K562 (cell line): ENCODE measurements at regions not wholly inside any gene's neighbourhood (a gene's known extent, or its start where the extent isn't known, plus 50 kb on each side); places are given as distances from the start of the nearest gene placed in this dataset.

Source experiments
- ATAC-seq: fragments of 200-7000 bp; cut with Tn5 transposase; 3 replicates; pipeline ENCODE4 v1.9.1; 2020; ENCODE audit warnings: moderate library complexity
- BruUV-seq: library from RNA; stranded (reverse); fragments of 400-500 nt; replicated peaks from 2 replicates; lab custom pipeline; 2021; lab: Mats Ljungman, UMichigan
- CTCF ChIA-PET: fragments of 300-600 bp; formaldehyde crosslinking; extraction: SDS; loops from one replicate; lab custom pipeline; 2021; ENCODE audit warnings: low intra/inter-chr PET ratio; lab: Yijun Ruan, JAX
- POLR2A ChIA-PET: fragments of 300-600, 350-650 bp; sonication (Branson Sonifier 250); formaldehyde crosslinking; extraction: SDS; loops from one replicate; lab custom pipeline; 2021; ENCODE audit warnings: antibody characterized with exemption, inconsistent platforms; lab: Yijun Ruan, JAX
- DNase-seq, 4 experiments: peaks; one replicate each; pipeline versions ENCODE4 v3.0.0 to v3.0.0-alpha.2; 2011 to 2018; ENCODE audit warnings: low spot score in 3 of 4, mixed read lengths in 3 of 4; ENCODE audit errors: extremely low read depth in 1 of 4
- FAIRE-seq: peaks from 2 replicates; lab custom pipeline; 2011; peaks lifted over from hg19 to GRCh38; lab: Jason Lieb, UNC
- H2AFZ ChIP-seq: 2 replicates; pipeline ENCODE4 v1.6.0; 2011; ENCODE audit warnings: low read depth, low read length, control low read depth, inconsistent platforms
- H3K27ac ChIP-seq: fragments of 200-600 bp; 3 replicates; pipeline ENCODE4 v1.8.0; 2011; ENCODE audit warnings: low read depth, mild to moderate bottlenecking, control low read depth, inconsistent platforms, low read length, moderate library complexity, mixed read lengths; ENCODE audit errors: extremely low read depth
- H3K27me3 ChIP-seq, 2 experiments: fragments of 300-600 bp in 1 of 2; 2 replicates in 1 of 2; 3 replicates in 1 of 2; pipeline versions ENCODE4 v1.6.0 to v1.8.0; 2011; ENCODE audit warnings: inconsistent platforms in 2 of 2, low read length in 2 of 2, mild to moderate bottlenecking in 1 of 2, mixed read lengths in 1 of 2, moderate library complexity in 1 of 2; ENCODE audit not compliant: control insufficient read depth in 2 of 2, insufficient read depth in 2 of 2
- H3K36me3 ChIP-seq: fragments of 300-600 bp; 3 replicates; pipeline ENCODE4 v1.8.0; 2011; ENCODE audit warnings: mild to moderate bottlenecking, low read length, inconsistent platforms; ENCODE audit not compliant: control insufficient read depth, insufficient read depth
- H3K4me1 ChIP-seq, 2 experiments: fragments of 200-600 bp in 1 of 2; replicated peaks in 1 of 2; 2 replicates in 1 of 2; 3 replicates in 1 of 2; pipeline versions ENCODE4 v1.5.1 to v1.8.0; 2011; ENCODE audit warnings: inconsistent platforms in 2 of 2, low read length in 2 of 2, mild to moderate bottlenecking in 1 of 2, mixed read lengths in 1 of 2, moderate library complexity in 1 of 2; ENCODE audit not compliant: control insufficient read depth in 2 of 2, insufficient read depth in 2 of 2
- H3K4me2 ChIP-seq: 2 replicates; pipeline ENCODE4 v1.6.1; 2011; ENCODE audit warnings: low read length, control low read depth, inconsistent platforms, mixed read lengths; ENCODE audit not compliant: insufficient read depth
- H3K4me3 ChIP-seq: fragments of 200-600 bp; sonication (generic), shearing (Covaris generic); 2 replicates; pipeline ENCODE4 v1.5.1; 2016; ENCODE audit warnings: control low read depth, inconsistent platforms
- H3K79me2 ChIP-seq: fragments of 200-600 bp; 3 replicates; pipeline ENCODE4 v1.8.0; 2011; ENCODE audit warnings: low read length, inconsistent platforms; ENCODE audit not compliant: control insufficient read depth, insufficient read depth
- H3K9ac ChIP-seq, 2 experiments: 2 replicates each; pipeline versions ENCODE4 v1.6.0 to v1.6.1; 2011; ENCODE audit warnings: low read depth in 2 of 2, low read length in 2 of 2, control low read depth in 1 of 2, inconsistent platforms in 1 of 2, mild to moderate bottlenecking in 1 of 2, mixed read lengths in 1 of 2; ENCODE audit not compliant: insufficient read depth in 1 of 2
- H3K9me1 ChIP-seq: one replicate; pipeline ENCODE4 v1.6.0; 2011; ENCODE audit warnings: inconsistent platforms, mild to moderate bottlenecking, low read length, moderate library complexity; ENCODE audit not compliant: control insufficient read depth, insufficient read depth
- H3K9me3 ChIP-seq: replicated peaks from 2 replicates; pipeline ENCODE4 v1.5.1; 2011; ENCODE audit warnings: low read depth, low read length, inconsistent platforms; ENCODE audit not compliant: control insufficient read depth, insufficient read depth
- H4K20me1 ChIP-seq: replicated peaks from 2 replicates; pipeline ENCODE4 v1.6.1; 2011; ENCODE audit warnings: low read length, inconsistent platforms, mixed read lengths; ENCODE audit not compliant: control insufficient read depth, insufficient read depth
- BRF1 ChIP-seq: IDR thresholded peaks from 3 replicates; pipeline ENCODE4 v1.6.1; 2011; ENCODE audit warnings: borderline replicate concordance, mild to moderate bottlenecking; ENCODE audit not compliant: insufficient read length; ENCODE audit errors: extremely low read depth
- HDAC1 ChIP-seq, 2 experiments: fragments of 450-650 bp; IDR thresholded peaks; 2 replicates each; pipeline ENCODE4 v1.6.1; 2016 to 2017; ENCODE audit warnings: inconsistent platforms in 1 of 2, mild to moderate bottlenecking in 1 of 2, moderate library complexity in 1 of 2
- HOXB6 ChIP-seq: fragments of 250-450 bp; sonication (Bioruptor Pico); IDR thresholded peaks from 2 replicates; pipeline ENCODE4 v1.5.1; 2022; ENCODE audit warnings: mild to moderate bottlenecking, borderline replicate concordance
- KLF16 ChIP-seq: IDR thresholded peaks from 2 replicates; pipeline ENCODE4 v1.6.1; 2016; ENCODE audit warnings: antibody characterized with exemption
- MEIS2 ChIP-seq: fragments of 450-650 bp; IDR thresholded peaks from 2 replicates; pipeline ENCODE4 v1.6.1; 2014; ENCODE audit warnings: mild to moderate bottlenecking; ENCODE audit not compliant: partially characterized antibody
- MITF ChIP-seq: IDR thresholded peaks from 2 replicates; pipeline ENCODE4 v1.6.1; 2014; ENCODE audit warnings: antibody characterized with exemption
- PCBP1 ChIP-seq: fragments of 200-400 bp; formaldehyde crosslinking; IDR thresholded peaks from 2 replicates; pipeline ENCODE4 v1.6.1; 2018; ENCODE audit warnings: mild to moderate bottlenecking, low read depth, low read length; ENCODE audit not compliant: poor library complexity, severe bottlenecking
- POLR2H ChIP-seq: IDR thresholded peaks from 2 replicates; pipeline ENCODE4 v1.6.1; 2016; ENCODE audit warnings: missing genetic modification characterization, low read depth, mild to moderate bottlenecking, control low read depth, missing compliant biosample characterization, moderate library complexity
- PTBP1 ChIP-seq: fragments of 200-400 bp; formaldehyde crosslinking; IDR thresholded peaks from 2 replicates; pipeline ENCODE4 v1.6.1; 2017; ENCODE audit warnings: low read depth, low read length
- RBM34 ChIP-seq: fragments of 200-400 bp; formaldehyde crosslinking; IDR thresholded peaks from 2 replicates; pipeline ENCODE4 v1.6.1; 2018; ENCODE audit warnings: low read length, borderline replicate concordance; ENCODE audit not compliant: insufficient read depth
- RBM39 ChIP-seq: fragments of 200-400 bp; formaldehyde crosslinking; optimal IDR thresholded peaks from 2 replicates; pipeline ENCODE3; 2018; ENCODE audit warnings: low read depth, low read length
- ZBTB1 ChIP-seq: sonication (generic); formaldehyde crosslinking; IDR thresholded peaks from 2 replicates; pipeline ENCODE4 v1.8.1; 2023; ENCODE audit warnings: missing genetic modification reagents, low read depth, mild to moderate bottlenecking, borderline replicate concordance
- ZNF512 ChIP-seq: IDR thresholded peaks from 2 replicates; pipeline ENCODE4 v1.6.1; 2016; ENCODE audit warnings: missing genetic modification characterization, missing compliant biosample characterization
- WGBS: fragments of 100-300 bp; shearing (Covaris generic); methylation state at CpG from one replicate; pipeline ENCODE4 v1.1.6; 2016; ENCODE audit warnings: low coverage, mixed read lengths; ENCODE audit not compliant: insufficient coverage; ENCODE audit errors: missing lambda C conversion rate; 5-methylcytosine and 5-hydroxymethylcytosine counted together
- in situ Hi-C: fragments of 300-500 bp; cut with MboI; formaldehyde crosslinking; loops from 4 replicates; pipeline ENCODE4 v1.15.0; 2018; ENCODE audit warnings: inconsistent platforms, mixed read lengths
- intact Hi-C: fragments of 100-400 bp; cut with micrococcal nuclease; formaldehyde crosslinking; loops from 2 replicates; pipeline ENCODE4 v1.14.2; 2022

GRCh38 chr18:79587226-79587741 is 92.3 kb upstream of the CTDP1 start:
- no TSS peak for BruUV-seq
- Histone ChIP-seq H3K9ac (no peak overlapping the region), H3K79me2 (no peaks in the 10 kb centered on the region), H3K27me3 (peaks cover 0 to 6% of the 10 kb centered on the region in 2 experiments; a peak in 1 of 5 replicates), H3K27ac (no peak overlapping the region), H3K4me2 (no peak overlapping the region), H3K9me3 (no peaks in the 10 kb centered on the region), H3K9me1 (no peaks in the 10 kb centered on the region), H3K4me1 (peaks cover 0 to 35% of the 10 kb centered on the region in 2 experiments; a peak in 3 of 5 replicates), H3K4me3 (no peak overlapping the region), H3K36me3 (no peaks in the 10 kb centered on the region), H4K20me1 (no peaks in the 10 kb centered on the region), H2AFZ (no peak overlapping the region)
- ATAC-seq (no peak), DNase-seq (no peak), FAIRE-seq (no peak)
- in situ Hi-C loops: no loop called here
- ChIA-PET POLR2A (no interaction called here), CTCF (no interaction called here)
- WGBS: 51% methylated on average over 9 of the region's 16 CpGs
- intact Hi-C loops: no loop called here
- TF ChIP-seq ZBTB1 (CRISPR knock-in tag) (no peak), PCBP1 (no peak), RBM34 (no peak), BRF1 (no peak), HOXB6 (CRISPR knock-in tag) (no peak), KLF16 (no peak), ZNF512 (tag) (no peak), MITF (no peak), MEIS2 (no peak), HDAC1 (IDR thresholded peaks at IDR 0.05) (no peak), PTBP1 (no peak), POLR2H (tag) (no peak), RBM39 (no peak)
